ENCODE measurements at regions not wholly inside any gene's neighbourhood (a gene's known extent, or its start where the extent isn't known, plus 50 kb on each side); places are given as distances from the start of the nearest gene placed in this dataset.

DNA sequence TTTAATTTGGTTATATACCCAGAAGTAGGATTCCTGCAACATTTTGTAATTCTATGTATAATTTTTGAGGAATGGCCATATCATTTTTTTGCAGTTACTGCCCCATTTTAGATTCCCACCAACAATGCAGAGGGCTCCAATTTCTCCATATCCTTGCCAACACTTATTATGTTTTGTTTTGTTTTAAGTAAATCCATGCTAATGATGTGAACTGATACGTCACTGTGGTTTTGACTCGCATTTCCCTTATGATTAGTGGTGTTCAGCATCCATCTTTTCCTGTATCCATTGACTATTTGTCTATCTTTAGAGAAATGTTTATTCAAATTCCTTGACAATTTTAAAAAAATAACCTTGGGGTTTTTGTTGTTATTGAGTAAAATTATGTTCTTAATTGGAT, 826.4 kb downstream of the CDH11 start:
- Histone ChIP-seq H3K27me3 (replicated peaks; ENCODE audit: insufficient read depth) (no peaks in the 10 kb centered on the region), H3K4me3 (no peak overlapping the region), H3K27ac (no peak overlapping the region), H3K9me3 (no peaks in the 10 kb centered on the region), H3K36me3 (no peaks in the 10 kb centered on the region), H3K4me1 (replicated peaks) (no peaks in the 10 kb centered on the region)
- DNase-seq (ENCODE audit: low spot score): no peak
- WGBS: 94% methylated on average over 2 of the region's 2 CpGs
- intact Hi-C loops (cut with DNase I): no loop called here
- TF ChIP-seq CTCF (IDR thresholded peaks at IDR 0.05) (no peak), POLR2AphosphoS5 (IDR thresholded peaks at IDR 0.05) (no peak), POLR2A (IDR thresholded peaks at IDR 0.05) (no peak)

GRCh38 chr16:64292953-64293352, 828.9 kb downstream of the CDH11 start:
- WGBS: 97% methylated on average over 4 of the region's 4 CpGs
- no peaks in the 10 kb centered on the region for H3K36me3 ChIP-seq
- no peak overlapping the region for H3K27ac ChIP-seq
- intact Hi-C loops (cut with DNase I): no loop called here
- no peak overlapping the region for H3K4me3 ChIP-seq
- no peaks in the 10 kb centered on the region for H3K27me3 ChIP-seq (replicated peaks; ENCODE audit: insufficient read depth)
- H3K9me3 ChIP-seq: no peaks in the 10 kb centered on the region
- no peaks in the 10 kb centered on the region for H3K4me1 ChIP-seq (replicated peaks)
- TF ChIP-seq CTCF (IDR thresholded peaks at IDR 0.05) (no peak), POLR2AphosphoS5 (IDR thresholded peaks at IDR 0.05) (no peak), POLR2A (IDR thresholded peaks at IDR 0.05) (no peak)
- no peak for DNase-seq (ENCODE audit: low spot score)

GRCh38 chr16:64292161-64292560, 829.7 kb downstream of the CDH11 start:
- no peak for TF ChIP-seq POLR2AphosphoS5 (IDR thresholded peaks at IDR 0.05)
- TF ChIP-seq CTCF (IDR thresholded peaks at IDR 0.05): no peak
- no peak for TF ChIP-seq POLR2A (IDR thresholded peaks at IDR 0.05)
- no peaks in the 10 kb centered on the region for H3K36me3 ChIP-seq
- H3K4me3 ChIP-seq: no peak overlapping the region
- 65% methylated on average over 1 of the region's 1 CpG for WGBS
- no peaks in the 10 kb centered on the region for H3K4me1 ChIP-seq (replicated peaks)
- DNase-seq (ENCODE audit: low spot score): no peak
- no peaks in the 10 kb centered on the region for H3K9me3 ChIP-seq
- intact Hi-C loops (cut with DNase I): no loop called here
- H3K27me3 ChIP-seq (replicated peaks; ENCODE audit: insufficient read depth): no peaks in the 10 kb centered on the region
- no peak overlapping the region for H3K27ac ChIP-seq

GRCh38 chr16:64290461-64290860, 831.4 kb downstream of the CDH11 start:
- no peaks in the 10 kb centered on the region for H3K4me1 ChIP-seq (replicated peaks)
- 56% methylated on average over 4 of the region's 4 CpGs for WGBS
- H3K9me3 ChIP-seq: no peaks in the 10 kb centered on the region
- DNase-seq (ENCODE audit: low spot score): no peak
- H3K27ac ChIP-seq: no peak overlapping the region
- TF ChIP-seq POLR2A (IDR thresholded peaks at IDR 0.05) (no peak), POLR2AphosphoS5 (IDR thresholded peaks at IDR 0.05) (no peak), CTCF (IDR thresholded peaks at IDR 0.05) (no peak)
- no peaks in the 10 kb centered on the region for H3K36me3 ChIP-seq
- H3K4me3 ChIP-seq: no peak overlapping the region
- H3K27me3 ChIP-seq (replicated peaks; ENCODE audit: insufficient read depth): no peaks in the 10 kb centered on the region
- intact Hi-C loops (cut with DNase I): no loop called here

DNA sequence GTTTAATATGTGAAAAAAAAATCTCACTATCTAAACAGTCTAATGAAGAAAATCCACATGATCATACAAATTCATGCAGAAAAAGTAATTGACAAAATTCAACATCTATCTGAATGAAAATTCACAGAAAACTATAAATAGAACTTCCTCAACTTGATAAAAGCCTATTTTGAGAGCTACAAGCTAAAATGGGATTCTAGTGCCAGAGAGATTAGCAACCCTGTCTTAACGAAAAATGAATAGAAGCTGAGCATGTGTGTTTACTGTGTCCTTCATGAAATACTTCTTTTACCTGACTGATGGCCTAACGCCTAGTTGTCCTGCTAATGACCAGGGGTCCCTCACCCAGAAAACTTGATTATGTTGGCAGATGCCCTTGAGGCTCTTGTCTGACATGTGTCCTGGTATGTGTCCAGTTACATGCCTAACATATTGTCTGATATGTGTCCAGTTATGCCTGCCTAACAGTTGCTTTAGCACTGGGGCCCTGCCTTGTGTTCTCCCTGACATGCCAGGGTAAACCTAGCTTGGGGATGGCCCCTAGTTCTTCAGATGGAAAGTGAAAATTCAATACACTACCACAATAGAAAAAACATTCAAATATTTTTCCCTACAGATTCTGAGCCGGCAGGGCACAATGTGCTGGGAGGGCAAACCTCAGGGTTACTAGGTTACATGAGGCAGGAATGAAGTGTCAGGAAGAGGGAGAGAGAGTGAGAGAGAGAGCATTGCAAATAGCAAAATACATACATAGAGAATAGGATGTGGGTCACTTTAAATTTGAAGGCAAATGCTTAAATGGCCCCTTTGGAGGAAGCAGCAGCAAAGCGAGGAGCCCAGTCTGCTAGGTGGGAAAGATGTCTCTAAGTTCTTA, 834.0 kb downstream of the CDH11 start:
- Histone ChIP-seq H3K4me1 (replicated peaks) (no peaks in the 10 kb centered on the region), H3K27ac (no peak overlapping the region), H3K36me3 (no peaks in the 10 kb centered on the region), H3K4me3 (no peak overlapping the region), H3K27me3 (replicated peaks; ENCODE audit: insufficient read depth) (no peaks in the 10 kb centered on the region), H3K9me3 (no peaks in the 10 kb centered on the region)
- 79% methylated on average over 4 of the region's 4 CpGs for WGBS
- intact Hi-C loops (cut with DNase I): no loop called here
- no peak for TF ChIP-seq POLR2AphosphoS5 (IDR thresholded peaks at IDR 0.05)
- no peak for TF ChIP-seq CTCF (IDR thresholded peaks at IDR 0.05)
- TF ChIP-seq POLR2A (IDR thresholded peaks at IDR 0.05): no peak
- no peak for DNase-seq (ENCODE audit: low spot score)

Measured in prostate gland (tissue), 2 donors.